Mesenchymal stem cell (in vitro differentiated cells and primary cell): ENCODE measurements at regions not wholly inside any gene's neighbourhood (a gene's known extent, or its start where the extent isn't known, plus 50 kb on each side); places are given as distances from the start of the nearest gene placed in this dataset.

Source experiments
- DNase-seq: peaks from one replicate; pipeline ENCODE4 v3.0.0-alpha.2; 2013
- H2AFZ ChIP-seq: one replicate; pipeline ENCODE4 v1.6.1; 2013; ENCODE audit warnings: low read depth, mild to moderate bottlenecking, control low read depth, inconsistent platforms, low read length, moderate library complexity
- H2AK5ac ChIP-seq: 2 replicates; pipeline ENCODE4 v1.6.1; 2013; ENCODE audit warnings: low read length, moderate library complexity, mild to moderate bottlenecking, inconsistent platforms; ENCODE audit not compliant: severe bottlenecking
- H2BK120ac ChIP-seq: one replicate; pipeline ENCODE4 v1.6.1; 2013; ENCODE audit warnings: low read depth, mild to moderate bottlenecking, inconsistent platforms, low read length, moderate library complexity
- H2BK12ac ChIP-seq, 2 experiments: one replicate each; pipeline ENCODE4 v1.6.1; 2013; ENCODE audit warnings: inconsistent platforms in 2 of 2, low read length in 2 of 2, mild to moderate bottlenecking in 2 of 2, moderate library complexity in 2 of 2, control low read depth in 1 of 2
- H2BK15ac ChIP-seq: one replicate; pipeline ENCODE4 v1.6.1; 2013; ENCODE audit warnings: mild to moderate bottlenecking, low read depth, inconsistent platforms; ENCODE audit not compliant: poor library complexity, severe bottlenecking
- H2BK5ac ChIP-seq: 2 replicates; pipeline ENCODE4 v1.6.1; 2013; ENCODE audit warnings: low read depth, mild to moderate bottlenecking, low read length, control low read depth, inconsistent platforms; ENCODE audit not compliant: poor library complexity, severe bottlenecking
- H3K14ac ChIP-seq, 2 experiments: one replicate each; pipeline ENCODE4 v1.6.1; 2013; ENCODE audit warnings: inconsistent platforms in 2 of 2, low read length in 2 of 2, control low read depth in 1 of 2, mild to moderate bottlenecking in 1 of 2, moderate library complexity in 1 of 2
- H3K18ac ChIP-seq, 2 experiments: one replicate each; pipeline ENCODE4 v1.6.1; 2013; ENCODE audit warnings: inconsistent platforms in 2 of 2, low read length in 2 of 2, control low read depth in 1 of 2, low read depth in 1 of 2, mild to moderate bottlenecking in 1 of 2
- H3K23ac ChIP-seq, 2 experiments: one replicate each; pipeline ENCODE4 v1.6.1; 2013; ENCODE audit warnings: inconsistent platforms in 2 of 2, low read length in 2 of 2, mild to moderate bottlenecking in 2 of 2, moderate library complexity in 2 of 2, control low read depth in 1 of 2
- H3K27ac ChIP-seq: 2 replicates; pipeline ENCODE4 v1.5.1; 2013; ENCODE audit warnings: mild to moderate bottlenecking, moderate library complexity, low read length, control low read depth, inconsistent platforms; ENCODE audit not compliant: poor library complexity, severe bottlenecking
- H3K27me3 ChIP-seq, 2 experiments: 2 replicates each; pipeline versions ENCODE4 v1.6.1 to v1.7.0; 2013; ENCODE audit warnings: low read length in 2 of 2, mild to moderate bottlenecking in 2 of 2, moderate library complexity in 2 of 2, control low read depth in 1 of 2, inconsistent platforms in 1 of 2; ENCODE audit not compliant: control insufficient read depth in 1 of 2, insufficient read depth in 1 of 2
- H3K36me3 ChIP-seq, 2 experiments: 2 replicates each; pipeline versions ENCODE4 v1.6.1 to v1.7.0; 2013; ENCODE audit warnings: low read length in 2 of 2, control low read depth in 1 of 2, inconsistent platforms in 1 of 2, low read depth in 1 of 2, mild to moderate bottlenecking in 1 of 2; ENCODE audit not compliant: insufficient read depth in 2 of 2, control insufficient read depth in 1 of 2
- H3K4ac ChIP-seq, 2 experiments: one replicate each; pipeline ENCODE4 v1.6.1; 2013; ENCODE audit warnings: inconsistent platforms in 2 of 2, low read length in 2 of 2, mild to moderate bottlenecking in 2 of 2, moderate library complexity in 2 of 2, control low read depth in 1 of 2, low read depth in 1 of 2
- H3K4me1 ChIP-seq: 2 replicates; pipeline ENCODE4 v1.6.1; 2013; ENCODE audit warnings: low read depth, low read length, control low read depth; ENCODE audit not compliant: control insufficient read depth, insufficient read depth
- H3K4me2 ChIP-seq: 2 replicates; pipeline ENCODE4 v1.6.1; 2013; ENCODE audit warnings: low read length, mild to moderate bottlenecking, inconsistent platforms; ENCODE audit not compliant: poor library complexity, severe bottlenecking
- H3K4me3 ChIP-seq, 2 experiments: 2 replicates each; pipeline versions ENCODE4 v1.5.1 to v1.7.0; 2013; ENCODE audit warnings: low read length in 2 of 2, mild to moderate bottlenecking in 2 of 2, control low read depth in 1 of 2, low read depth in 1 of 2; ENCODE audit not compliant: insufficient read depth in 1 of 2
- H3K79me1 ChIP-seq: replicated peaks from 2 replicates; pipeline ENCODE4 v1.6.1; 2013; ENCODE audit warnings: mild to moderate bottlenecking, control low read depth, low read length, inconsistent platforms; ENCODE audit not compliant: poor library complexity, severe bottlenecking
- H3K9ac ChIP-seq: 2 replicates; pipeline ENCODE4 v1.7.0; 2013; ENCODE audit warnings: mild to moderate bottlenecking, low read length, moderate library complexity
- H3K9me3 ChIP-seq: 2 replicates; pipeline ENCODE4 v1.7.0; 2013; ENCODE audit warnings: mild to moderate bottlenecking, low read length; ENCODE audit not compliant: control insufficient read depth
- H4K8ac ChIP-seq: one replicate; pipeline ENCODE4 v1.6.1; 2013; ENCODE audit warnings: inconsistent platforms, mild to moderate bottlenecking, low read length, moderate library complexity
- H4K91ac ChIP-seq: one replicate; pipeline ENCODE4 v1.6.1; 2013; ENCODE audit warnings: mild to moderate bottlenecking, low read length, inconsistent platforms
- WGBS: methylation state at CpG from one replicate; pipeline ENCODE4 v1.1.7; 2013; ENCODE audit warnings: mixed read lengths; 5-methylcytosine and 5-hydroxymethylcytosine counted together

DNA sequence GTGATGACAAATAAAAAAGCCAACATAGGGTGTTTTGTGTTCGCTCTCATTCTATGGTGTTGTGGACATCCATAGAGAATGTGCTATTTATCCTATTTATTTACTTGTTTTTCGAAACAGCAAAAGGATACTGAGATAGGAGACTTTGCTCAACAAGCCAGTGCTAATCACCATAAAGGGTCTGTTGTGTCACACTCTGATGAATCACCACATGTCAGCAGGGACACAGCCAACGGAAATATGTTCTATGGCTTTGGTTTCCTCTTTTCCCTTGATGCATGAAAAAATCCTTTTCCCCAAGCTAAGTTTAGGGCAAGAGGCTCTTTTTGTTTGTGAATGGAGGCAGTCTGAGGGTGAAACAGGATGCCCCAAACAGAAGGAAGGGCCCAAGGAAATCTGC lies 154.3 kb downstream of the RNF152 start:
- Histone ChIP-seq H2BK120ac (no peak overlapping the region), H2BK5ac (no peak overlapping the region), H3K4me3 (no peak overlapping the region), H3K23ac (no peak overlapping the region), H4K91ac (no peak overlapping the region), H3K27ac (no peak overlapping the region), H3K79me1 (no peaks in the 10 kb centered on the region), H3K9me3 (no peaks in the 10 kb centered on the region), H3K18ac (peak overlapping the region; percentile 67 to 80), H3K27me3 (no peaks in the 10 kb centered on the region), H2AK5ac (no peak overlapping the region), H2BK15ac (no peak overlapping the region), H4K8ac (peak overlapping the region; percentile 52), H3K4ac (peak overlapping the region in 1 of 2 experiments; percentile 35), H3K9ac (no peak overlapping the region), H3K36me3 (no peaks in the 10 kb centered on the region), H3K4me2 (no peak overlapping the region), H3K4me1 (peaks cover 8% of the 10 kb centered on the region), H2AFZ (no peak overlapping the region), H3K14ac (no peak overlapping the region), H2BK12ac (peak overlapping the region in 1 of 2 experiments; percentile 75)
- peak; percentile 71 for DNase-seq
- WGBS, result 61% methylated on average over 3 of the region's 3 CpGs

DNA sequence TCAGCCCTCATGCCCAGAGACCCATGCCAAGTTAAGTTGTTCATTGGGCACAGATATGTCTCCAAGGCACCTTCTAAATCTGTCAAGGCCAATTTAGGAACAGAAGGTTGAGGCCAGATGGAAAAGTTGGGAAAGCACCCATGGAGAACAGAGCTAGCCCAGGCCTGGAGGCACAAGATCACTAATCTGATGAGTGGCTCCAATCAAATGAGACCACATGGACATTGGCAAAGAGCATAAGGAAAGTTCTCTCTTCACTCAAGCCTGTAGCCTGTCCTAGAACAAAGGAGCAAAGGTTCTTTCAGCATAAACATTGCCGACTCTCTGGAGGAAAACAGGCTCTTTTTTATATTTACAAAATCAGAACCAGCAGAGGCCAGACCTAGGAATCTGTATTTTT lies 154.8 kb downstream of the RNF152 start:
- H2BK15ac ChIP-seq, result no peak overlapping the region
- no peak overlapping the region for H3K14ac ChIP-seq
- H3K4me1 ChIP-seq, result peaks cover 3% of the 10 kb centered on the region
- H2AK5ac ChIP-seq, result no peak overlapping the region
- H3K4me3 ChIP-seq, result no peak overlapping the region
- H3K18ac ChIP-seq, result no peak overlapping the region
- H3K4ac ChIP-seq, result no peak overlapping the region
- H3K36me3 ChIP-seq, result no peaks in the 10 kb centered on the region
- no peaks in the 10 kb centered on the region for H3K9me3 ChIP-seq
- H3K4me2 ChIP-seq, result no peak overlapping the region
- no peaks in the 10 kb centered on the region for H3K79me1 ChIP-seq
- H4K8ac ChIP-seq, result no peak overlapping the region
- no peak overlapping the region for H4K91ac ChIP-seq
- no peak overlapping the region for H3K27ac ChIP-seq
- 25% methylated on average over 1 of the region's 1 CpG for WGBS
- peak; percentile 49 for DNase-seq
- H2BK120ac ChIP-seq, result no peak overlapping the region
- no peak overlapping the region for H3K23ac ChIP-seq
- H3K9ac ChIP-seq, result no peak overlapping the region
- H2BK5ac ChIP-seq, result no peak overlapping the region
- peak overlapping the region in 1 of 2 experiments; percentile 2 for H2BK12ac ChIP-seq
- no peak overlapping the region for H2AFZ ChIP-seq
- H3K27me3 ChIP-seq, result no peaks in the 10 kb centered on the region

DNA sequence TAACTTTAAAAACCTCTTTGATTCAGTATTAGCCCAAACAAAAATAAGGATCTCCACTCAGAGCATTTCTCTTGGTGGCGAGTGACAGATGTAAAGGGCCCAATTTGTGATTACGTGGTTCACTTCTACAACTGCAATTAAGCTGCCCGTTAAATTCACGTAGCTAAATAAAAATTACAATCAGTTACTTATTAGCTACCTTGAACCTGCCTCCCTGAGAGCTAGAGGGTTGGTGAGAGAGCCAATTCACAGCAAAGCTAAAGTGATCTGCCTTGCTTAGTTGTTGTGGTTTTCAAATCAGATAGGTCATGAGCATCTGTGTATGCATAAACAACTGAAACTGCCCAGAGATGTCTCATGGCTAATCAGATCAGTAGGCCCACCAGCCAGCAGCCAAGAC lies 156.7 kb downstream of the RNF152 start:
- Histone ChIP-seq H3K36me3 (no peaks in the 10 kb centered on the region), H3K9me3 (no peaks in the 10 kb centered on the region), H2BK120ac (no peak overlapping the region), H3K4me1 (no peaks in the 10 kb centered on the region), H2BK15ac (no peak overlapping the region), H2BK12ac (no peak overlapping the region), H4K8ac (no peak overlapping the region), H2BK5ac (no peak overlapping the region), H3K79me1 (no peaks in the 10 kb centered on the region), H3K18ac (no peak overlapping the region), H2AK5ac (no peak overlapping the region), H3K27ac (no peak overlapping the region), H3K4me2 (no peak overlapping the region), H2AFZ (no peak overlapping the region), H4K91ac (no peak overlapping the region), H3K27me3 (no peaks in the 10 kb centered on the region), H3K4me3 (no peak overlapping the region), H3K4ac (no peak overlapping the region), H3K23ac (no peak overlapping the region), H3K14ac (no peak overlapping the region), H3K9ac (no peak overlapping the region)
- WGBS, result 100% methylated on average over 3 of the region's 4 CpGs
- DNase-seq, result no peak

DNA sequence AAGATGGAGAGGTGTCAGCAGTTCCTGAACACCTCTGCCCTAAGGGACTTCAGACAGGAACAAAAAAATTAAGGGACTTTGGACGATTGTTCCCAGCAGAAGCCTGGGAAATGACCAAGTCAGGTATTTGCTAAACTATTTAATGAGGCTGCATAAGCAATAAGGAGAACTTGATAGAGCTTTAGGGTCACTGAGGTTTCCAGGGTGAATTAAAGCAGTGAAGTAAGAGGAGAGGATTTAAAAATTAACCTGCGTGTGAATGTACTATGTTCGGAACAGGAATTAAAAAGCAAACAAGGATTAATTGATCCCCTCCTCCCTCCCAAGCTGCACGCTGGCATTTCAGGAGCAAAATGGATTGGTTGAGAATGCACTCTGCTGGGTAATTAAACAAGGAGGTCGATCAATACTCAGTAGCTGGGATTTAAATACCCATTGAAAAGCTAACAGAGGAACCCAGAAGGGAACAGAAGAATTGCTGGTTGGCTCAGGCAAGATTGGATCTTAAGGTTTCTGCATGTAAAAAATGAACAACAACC lies 157.2 kb downstream of the RNF152 start:
- H2AK5ac ChIP-seq, result no peak overlapping the region
- WGBS, result 91% methylated on average over 5 of the region's 5 CpGs
- no peaks in the 10 kb centered on the region for H3K9me3 ChIP-seq
- no peak overlapping the region for H3K4me2 ChIP-seq
- H3K18ac ChIP-seq, result no peak overlapping the region
- DNase-seq, result no peak
- no peak overlapping the region for H3K23ac ChIP-seq
- no peaks in the 10 kb centered on the region for H3K36me3 ChIP-seq
- H4K8ac ChIP-seq, result no peak overlapping the region
- no peak overlapping the region for H4K91ac ChIP-seq
- no peak overlapping the region for H3K4ac ChIP-seq
- H2BK15ac ChIP-seq, result no peak overlapping the region
- no peak overlapping the region for H2BK12ac ChIP-seq
- no peak overlapping the region for H3K9ac ChIP-seq
- H3K79me1 ChIP-seq, result no peaks in the 10 kb centered on the region
- no peak overlapping the region for H2BK120ac ChIP-seq
- H3K4me3 ChIP-seq, result no peak overlapping the region
- no peak overlapping the region for H3K27ac ChIP-seq
- H2AFZ ChIP-seq, result no peak overlapping the region
- H3K27me3 ChIP-seq, result no peaks in the 10 kb centered on the region
- H2BK5ac ChIP-seq, result no peak overlapping the region
- H3K14ac ChIP-seq, result no peak overlapping the region
- no peaks in the 10 kb centered on the region for H3K4me1 ChIP-seq
